Right ventricle myocardium superior (tissue), 1 donor: ENCODE measurements at regions not wholly inside any gene's neighbourhood (a gene's known extent, or its start where the extent isn't known, plus 50 kb on each side); places are given as distances from the start of the nearest gene placed in this dataset.

ENCODE experiments used
- ATAC-seq: fragments of 200-7000 bp; cut with Tn5 transposase; one replicate; pipeline ENCODE4 v1.9.1; 2020; ENCODE audit warnings: mild to moderate bottlenecking; ENCODE audit not compliant: poor library complexity
- DNase-seq: peaks from one replicate; pipeline ENCODE4 v3.0.0-alpha.2; 2020
- intact Hi-C: fragments of 100-400 bp; cut with DNase I; formaldehyde crosslinking; loops from one replicate; pipeline ENCODE4 v1.11.2; 2022
- donor health status: DM: no; HTN: yes; CAD: no; lungs with severe emphysema.

DNA sequence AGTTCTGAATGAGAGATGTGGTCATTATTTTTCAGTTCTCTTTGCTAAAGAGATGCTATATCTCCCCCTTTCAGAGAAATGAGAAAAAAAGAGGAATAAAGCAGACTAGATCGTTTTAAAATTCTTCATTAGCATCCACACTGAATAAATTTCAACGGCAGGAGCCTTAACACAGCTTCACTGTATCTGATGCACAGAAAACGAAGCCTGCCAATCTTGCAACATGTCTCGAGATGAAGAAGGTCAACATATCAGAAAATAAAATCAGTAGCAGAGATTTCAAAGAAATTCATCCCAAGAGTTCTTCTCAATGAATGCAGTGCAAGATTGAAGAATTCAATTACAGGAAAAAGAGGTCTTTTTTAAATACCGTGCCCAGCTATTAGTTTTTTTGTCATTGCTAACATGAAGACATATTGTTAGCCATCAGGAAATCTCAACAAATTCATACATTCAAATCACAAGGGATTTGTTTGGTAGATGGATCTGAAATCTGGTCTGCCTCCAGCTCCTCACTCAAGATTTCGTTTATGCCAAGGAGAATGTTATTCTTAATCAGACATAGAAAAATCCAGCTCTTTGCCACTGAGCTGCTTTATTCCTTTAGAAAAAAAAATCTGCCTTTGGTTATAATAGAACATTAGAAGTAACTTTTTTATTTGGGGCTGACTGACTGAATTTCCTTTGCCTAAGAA lies 76.4 kb upstream of the DAB1 start:
- DNase-seq (no peak), ATAC-seq (no peak)
- intact Hi-C loops = no loop called here

DNA sequence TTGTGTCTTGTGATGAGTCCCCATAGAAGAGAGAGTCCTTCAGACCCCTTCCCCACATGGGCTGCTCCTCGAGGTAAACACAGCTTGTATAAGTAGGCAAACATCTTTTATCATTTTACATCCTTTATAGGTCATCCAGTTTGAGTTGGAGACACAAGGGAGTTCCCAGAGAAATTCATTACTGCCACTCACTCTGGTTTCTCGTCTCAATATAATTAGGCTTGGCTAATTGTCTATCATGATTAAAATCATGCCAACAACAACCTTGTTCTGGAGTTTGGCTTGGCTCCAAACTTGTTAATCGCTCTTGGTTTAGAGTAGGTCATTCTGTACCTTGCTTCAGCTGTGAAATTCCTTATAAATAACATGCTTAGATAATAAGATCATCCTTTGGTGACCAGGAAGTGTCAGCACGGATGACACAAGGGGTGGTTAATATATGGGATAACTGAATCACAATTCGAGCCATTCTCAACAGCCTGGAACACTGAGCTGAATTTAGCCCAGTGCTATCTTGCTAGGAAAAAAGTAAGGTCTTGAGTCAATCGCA lies 70.7 kb upstream of the DAB1 start:
- intact Hi-C loops = no loop called here
- ATAC-seq (no peak), DNase-seq (no peak)

DNA sequence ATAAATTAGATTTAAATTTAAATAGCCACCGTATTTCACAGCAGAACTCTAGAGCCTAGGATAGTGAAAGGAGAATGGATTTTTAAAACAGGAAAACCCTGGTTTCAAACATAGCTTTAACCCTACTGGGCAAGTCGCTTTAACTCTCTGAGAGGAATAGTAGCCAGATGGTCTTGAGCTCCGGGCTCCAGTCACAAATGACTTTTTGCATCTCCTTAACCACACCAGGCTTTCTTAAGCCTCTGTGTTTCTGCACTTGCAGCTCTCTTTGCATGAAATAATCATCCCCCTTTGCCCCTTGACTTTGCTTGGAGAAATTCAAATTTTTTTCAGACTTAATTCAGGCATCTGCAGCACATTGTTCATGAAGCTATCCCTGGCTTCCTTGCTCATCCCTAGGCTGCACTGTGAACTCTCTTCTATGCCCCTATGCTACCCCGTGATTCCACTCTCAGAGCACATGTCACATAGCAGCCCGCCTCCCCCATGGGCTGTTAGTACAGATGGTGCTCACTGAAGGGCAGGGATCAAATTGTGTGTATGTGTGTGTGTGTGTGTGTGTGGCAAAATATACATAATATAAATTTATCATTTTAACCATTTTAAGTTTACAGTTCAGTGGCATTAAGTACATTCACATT lies 68.8 kb upstream of the DAB1 start:
- no peak for DNase-seq
- no peak for ATAC-seq
- intact Hi-C loops = no loop called here

DNA sequence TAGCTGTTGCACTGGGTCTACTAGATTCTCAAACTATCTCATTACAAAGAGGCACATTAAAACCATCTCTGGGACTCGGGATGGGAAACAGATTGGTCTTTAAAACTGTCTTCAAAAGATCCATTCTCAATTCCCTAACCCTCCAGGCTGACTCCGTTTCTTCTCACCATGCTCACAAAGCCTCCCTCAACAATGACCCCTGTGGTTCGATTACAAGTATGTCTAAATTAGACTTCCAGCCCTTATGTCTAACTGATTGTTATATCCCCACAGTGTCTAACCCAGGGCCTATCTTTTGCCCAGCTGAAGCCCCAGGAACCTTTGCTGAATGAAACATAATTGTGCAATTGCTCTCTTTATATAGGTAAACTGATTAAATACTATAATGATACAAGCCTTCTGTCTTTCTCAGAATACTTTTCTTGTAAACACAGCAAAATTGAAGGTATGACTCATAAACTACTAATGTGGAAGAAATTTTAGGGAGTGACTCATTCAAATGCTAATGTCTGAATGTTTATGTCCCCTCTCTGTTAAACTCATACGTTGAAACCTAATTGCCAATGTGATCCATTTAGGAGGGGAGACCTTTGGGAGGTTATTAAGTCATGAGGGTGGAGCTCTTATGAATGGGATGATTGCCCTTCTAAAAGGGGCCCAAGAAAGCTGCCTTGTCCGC lies 65.6 kb upstream of the DAB1 start:
- ATAC-seq = no peak
- DNase-seq = no peak
- intact Hi-C loops = no loop called here

DNA sequence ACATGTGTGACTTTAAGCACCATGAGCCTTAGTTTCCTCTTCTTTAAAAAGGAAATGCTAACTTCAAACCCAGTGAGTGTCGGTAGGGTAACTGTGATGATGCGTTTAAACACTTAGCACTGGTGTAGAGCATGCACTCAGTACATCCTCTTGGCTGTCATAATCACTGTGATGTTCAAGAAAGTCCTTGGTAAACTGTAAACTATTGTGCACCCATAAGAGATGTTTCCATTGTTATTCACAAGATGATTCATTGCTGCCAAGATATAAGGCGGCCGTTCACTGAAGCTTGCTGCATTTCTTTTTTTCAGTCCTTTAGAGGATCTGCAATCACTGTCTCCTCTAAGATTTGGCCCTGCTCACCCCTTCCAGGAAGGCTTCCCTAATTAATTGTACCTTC lies 61.8 kb upstream of the DAB1 start:
- DNase-seq (no peak), ATAC-seq (no peak)
- intact Hi-C loops = no loop called here

DNA sequence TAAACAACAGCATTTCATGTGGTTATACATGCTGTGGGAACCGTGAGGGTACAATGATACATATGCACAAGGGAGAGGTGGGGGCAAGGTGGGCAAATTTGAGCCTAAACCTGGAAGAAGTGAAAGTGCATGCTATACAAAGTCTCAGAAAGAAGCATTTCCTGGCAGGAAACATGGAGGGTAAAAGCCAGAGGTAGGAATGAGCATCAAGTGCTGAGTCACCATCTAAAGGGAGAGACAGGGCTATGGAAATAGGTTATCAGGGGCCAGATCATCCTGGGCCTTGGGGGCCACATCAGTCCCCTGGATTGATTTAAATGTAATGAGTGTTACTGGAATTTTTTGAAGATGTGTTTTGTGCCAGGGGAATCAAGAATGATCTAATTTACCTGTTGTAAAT lies 60.1 kb upstream of the DAB1 start:
- ATAC-seq (no peak), DNase-seq (no peak)
- intact Hi-C loops = no loop called here

DNA sequence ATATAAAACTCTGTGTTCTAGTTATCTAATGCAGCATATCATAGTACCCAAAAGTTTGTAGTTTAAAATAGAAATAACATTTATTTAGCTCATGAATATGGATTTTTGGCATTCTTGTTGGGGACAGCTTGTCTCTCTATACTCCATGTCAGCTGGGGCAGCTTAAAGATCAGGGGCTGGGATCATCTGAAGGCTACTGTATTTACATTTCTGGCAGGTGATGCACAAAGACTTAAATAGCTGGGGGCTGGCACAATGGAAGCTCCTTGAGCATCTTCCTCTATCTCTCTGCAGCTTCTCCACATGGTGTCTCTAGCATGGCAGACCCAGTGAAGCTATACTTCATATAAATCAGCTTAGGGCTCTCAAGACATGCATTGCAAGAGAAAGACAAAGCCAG lies 55.6 kb upstream of the DAB1 start:
- DNase-seq (no peak), ATAC-seq (no peak)
- intact Hi-C loops = no loop called here

DNA sequence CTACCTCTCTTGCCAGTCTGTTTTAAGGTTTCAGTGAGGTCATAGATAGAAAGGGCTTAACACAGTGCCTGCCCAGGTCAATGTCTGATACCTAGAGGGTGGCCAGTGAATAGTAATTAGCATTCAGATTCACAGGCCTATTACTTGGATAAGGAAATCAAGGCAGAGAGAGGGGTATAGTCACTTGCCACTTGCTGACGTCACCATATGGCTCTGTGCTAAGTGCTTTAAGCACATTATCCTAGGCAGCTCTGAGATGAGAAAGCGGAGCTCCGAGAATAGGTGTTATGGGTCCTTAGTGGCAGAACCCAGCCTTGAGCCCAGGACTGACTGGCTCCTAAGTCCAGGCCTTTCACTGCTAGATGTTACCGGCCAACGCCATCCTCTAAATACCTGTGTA lies 51.5 kb upstream of the DAB1 start:
- intact Hi-C loops = no loop called here
- DNase-seq = no peak
- no peak for ATAC-seq

DNA sequence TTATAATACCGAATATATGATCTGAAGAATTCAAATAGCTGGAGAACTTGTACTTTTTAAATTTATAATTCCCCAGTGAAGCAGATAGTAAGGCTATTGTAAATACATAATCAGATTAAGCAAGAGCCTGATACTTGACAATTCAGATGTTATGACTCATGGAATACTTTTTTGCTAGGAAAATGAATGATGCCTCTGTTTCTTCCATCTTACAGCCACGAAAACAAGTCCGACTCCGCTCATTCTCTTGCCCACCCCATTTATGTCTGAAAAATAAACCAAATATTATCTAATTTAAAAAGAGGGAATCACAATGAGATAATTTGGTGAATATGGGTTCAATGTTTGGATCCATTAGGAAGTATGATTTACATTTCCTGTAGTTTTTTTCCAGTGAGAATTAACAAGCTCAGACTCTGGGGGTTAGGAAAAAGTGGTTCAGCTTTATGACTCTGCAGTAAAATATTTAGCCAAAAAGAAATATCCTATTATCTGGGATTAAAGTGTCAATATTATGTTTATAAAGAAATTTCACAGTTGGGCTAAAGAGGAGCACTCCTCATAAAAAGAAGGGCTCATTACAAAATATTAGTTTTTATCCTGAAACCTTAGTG lies 50.4 kb upstream of the DAB1 start:
- DNase-seq = no peak
- intact Hi-C loops = no loop called here
- no peak for ATAC-seq
